Endothelial cell of umbilical vein (primary cell): ENCODE measurements at regions not wholly inside any gene's neighbourhood (a gene's known extent, or its start where the extent isn't known, plus 50 kb on each side); places are given as distances from the start of the nearest gene placed in this dataset.

Source experiments
- BruUV-seq: library from RNA; stranded (reverse); fragments of 400-500 nt; replicated peaks from 2 replicates; lab custom pipeline; 2021; lab: Mats Ljungman, UMichigan
- CTCF ChIA-PET: fragments of 300-600, 350-600 bp; sonication (Branson Sonifier 250); formaldehyde crosslinking; loops from one replicate; lab custom pipeline; 2021; ENCODE audit warnings: antibody characterized with exemption, inconsistent platforms; lab: Charles Lee
- POLR2A ChIA-PET: fragments of 300-600, 350-600 bp; sonication (Branson Sonifier 250); formaldehyde crosslinking; loops from one replicate; lab custom pipeline; 2021; ENCODE audit warnings: antibody characterized with exemption, inconsistent platforms; lab: Charles Lee
- DNase-seq: peaks from one replicate; pipeline ENCODE4 v3.0.0-alpha.2; 2011; ENCODE audit warnings: low read depth, low spot score
- FAIRE-seq: peaks from 2 replicates; lab custom pipeline; 2011; peaks lifted over from hg19 to GRCh38; lab: Jason Lieb, UNC
- H2AFZ ChIP-seq: 2 replicates; pipeline ENCODE4 v1.6.0; 2012; ENCODE audit warnings: low read depth, low read length, control low read depth, inconsistent platforms
- H3K27ac ChIP-seq: 2 replicates; pipeline ENCODE4 v1.5.1; 2011; ENCODE audit warnings: low read depth, mild to moderate bottlenecking, control low read depth, low read length, moderate library complexity; ENCODE audit not compliant: insufficient read depth
- H3K27me3 ChIP-seq, 2 experiments: 2 replicates each; pipeline versions ENCODE4 v1.6.0 to v1.6.1; 2011; ENCODE audit warnings: low read length in 2 of 2, mixed read lengths in 1 of 2; ENCODE audit not compliant: control insufficient read depth in 2 of 2, insufficient read depth in 2 of 2
- H3K36me3 ChIP-seq, 2 experiments: 2 replicates in 1 of 2; 3 replicates in 1 of 2; pipeline ENCODE4 v1.5.1; 2011; ENCODE audit warnings: low read length in 2 of 2, mild to moderate bottlenecking in 1 of 2, moderate library complexity in 1 of 2; ENCODE audit not compliant: control insufficient read depth in 2 of 2, insufficient read depth in 2 of 2; ENCODE audit errors: extremely low read depth in 1 of 2
- H3K4me1 ChIP-seq: 3 replicates; pipeline ENCODE4 v1.5.1; 2011; ENCODE audit warnings: mild to moderate bottlenecking, low read length; ENCODE audit not compliant: control insufficient read depth, insufficient read depth; ENCODE audit errors: extremely low read depth
- H3K4me2 ChIP-seq: 2 replicates; pipeline ENCODE4 v1.6.1; 2011; ENCODE audit warnings: low read length, control low read depth, mixed read lengths; ENCODE audit not compliant: insufficient read depth
- H3K4me3 ChIP-seq, 3 experiments: fragments of 200-600 bp in 1 of 3; sonication (generic), shearing (Covaris generic) in 1 of 3; replicated peaks in 1 of 3; 2 replicates each; pipeline ENCODE4 v1.5.1; 2011 to 2016; ENCODE audit warnings: control low read depth in 3 of 3, low read length in 3 of 3, mild to moderate bottlenecking in 2 of 3, inconsistent platforms in 1 of 3, low read depth in 1 of 3, moderate library complexity in 1 of 3; ENCODE audit not compliant: insufficient read depth in 1 of 3
- H3K79me2 ChIP-seq: 2 replicates; pipeline ENCODE4 v1.6.0; 2012; ENCODE audit warnings: low read length, inconsistent platforms; ENCODE audit not compliant: control insufficient read depth, insufficient read depth
- H3K9ac ChIP-seq: replicated peaks from 2 replicates; pipeline ENCODE3; 2011; ENCODE audit warnings: low read length, control low read depth; ENCODE audit not compliant: insufficient read depth; ENCODE audit errors: extremely low read depth
- H3K9me1 ChIP-seq: replicated peaks from 3 replicates; pipeline ENCODE4 v1.6.0; 2011; ENCODE audit warnings: mild to moderate bottlenecking, low read length; ENCODE audit not compliant: control insufficient read depth, insufficient read depth; ENCODE audit errors: extremely low read depth
- H3K9me3 ChIP-seq: replicated peaks from 2 replicates; pipeline ENCODE4 v1.5.1; 2012; ENCODE audit warnings: low read length, inconsistent platforms; ENCODE audit not compliant: control insufficient read depth, insufficient read depth
- H4K20me1 ChIP-seq: replicated peaks from 2 replicates; pipeline ENCODE3; 2011; ENCODE audit warnings: mild to moderate bottlenecking, low read length; ENCODE audit not compliant: control insufficient read depth, insufficient read depth; ENCODE audit errors: extremely low read depth
- EZH2 ChIP-seq: IDR thresholded peaks from 2 replicates; pipeline ENCODE4 v1.6.1; 2012; ENCODE audit warnings: borderline replicate concordance, low read depth, mild to moderate bottlenecking, moderate library complexity, low read length, inconsistent platforms; ENCODE audit not compliant: severe bottlenecking
- FOS ChIP-seq: IDR thresholded peaks from 2 replicates; pipeline ENCODE4 v1.6.1; 2011; ENCODE audit warnings: mild to moderate bottlenecking, low read length, moderate library complexity, borderline replicate concordance; ENCODE audit not compliant: insufficient read depth
- GATA2 ChIP-seq: IDR thresholded peaks from 2 replicates; pipeline ENCODE4 v1.7.0; 2011; ENCODE audit warnings: low read depth, mild to moderate bottlenecking, moderate library complexity, mixed read lengths, low read length; ENCODE audit not compliant: insufficient read length, insufficient read depth
- JUN ChIP-seq: IDR thresholded peaks from 2 replicates; pipeline ENCODE4 v1.6.1; 2011; ENCODE audit warnings: borderline replicate concordance, low read depth; ENCODE audit not compliant: insufficient read length, insufficient read depth
- MYC ChIP-seq: IDR thresholded peaks from one replicate; pipeline ENCODE4 v1.6.1; 2011; ENCODE audit warnings: mild to moderate bottlenecking, low read depth, low read length
- POLR2A ChIP-seq: IDR thresholded peaks from 2 replicates; pipeline ENCODE4 v1.6.1; 2012; ENCODE audit warnings: low read depth, mild to moderate bottlenecking, control low read depth, low read length
- POLR2AphosphoS5 ChIP-seq: IDR thresholded peaks from 2 replicates; pipeline ENCODE4 v1.6.1; 2012; ENCODE audit warnings: low read depth, mild to moderate bottlenecking, control low read depth, low read length, moderate library complexity; ENCODE audit not compliant: insufficient read depth
- dilution Hi-C: fragments of 300-500 bp; cut with MboI; formaldehyde crosslinking; loops from one replicate; pipeline ENCODE4 v1.15.0; 2019; ENCODE audit warnings: low sequenced_read_pairs; ENCODE audit not compliant: extremely low pct_ligation_motif_present
- intact Hi-C: fragments of 100-400 bp; cut with micrococcal nuclease; formaldehyde crosslinking; loops from one replicate; pipeline ENCODE4 v1.10.0; 2022
- TF ChIP-seq, protein P1 (sequence below): IDR thresholded peaks from 2 replicates; pipeline ENCODE4 v1.6.1; 2011; ENCODE audit not compliant: insufficient read depth, insufficient read length
- TF ChIP-seq, protein P2 (sequence below), 2 donors: IDR thresholded peaks; 1 replicate in 1 of 2; 2 replicates in 1 of 2; pipeline ENCODE4 v1.5.1; 2011; ENCODE audit warnings: low read length in 2 of 2, mild to moderate bottlenecking in 2 of 2, moderate library complexity in 2 of 2, control low read depth in 1 of 2, inconsistent platforms in 1 of 2, low read depth in 1 of 2; ENCODE audit not compliant: insufficient read depth in 1 of 2; ENCODE audit errors: extremely low read depth in 1 of 2

DNA sequence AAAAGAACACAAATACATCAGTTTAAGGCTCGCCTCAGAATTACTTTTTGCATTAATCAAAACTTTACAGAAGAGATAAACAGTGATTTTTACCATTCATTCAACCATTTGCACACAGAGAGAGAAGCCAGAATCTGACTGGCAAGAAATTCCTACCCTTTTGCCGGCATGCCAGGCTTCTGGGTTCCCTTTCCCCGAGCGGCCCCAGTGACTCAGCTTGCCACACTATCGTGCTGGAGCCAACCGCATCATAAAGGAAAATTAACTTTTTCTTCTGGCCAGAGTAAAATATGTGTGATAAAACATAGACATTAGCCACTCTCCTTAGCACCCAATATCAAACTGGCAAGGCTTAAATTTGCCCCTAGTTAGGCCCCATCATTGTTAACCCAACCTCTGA is 61.8 kb upstream of the IKZF2 start:
- intact Hi-C loops (no loop called here), dilution Hi-C loops (no loop called here)
- ChIA-PET CTCF (no interaction called here), POLR2A (no interaction called here)
- Histone ChIP-seq H3K4me3 (no peak overlapping the region), H3K9me3 (no peaks in the 10 kb centered on the region), H3K27me3 (no peaks in the 10 kb centered on the region), H3K79me2 (no peaks in the 10 kb centered on the region), H4K20me1 (no peaks in the 10 kb centered on the region), H3K27ac (no peak overlapping the region), H3K9me1 (no peaks in the 10 kb centered on the region), H3K9ac (no peak overlapping the region), H3K4me2 (no peak overlapping the region), H3K36me3 (no peaks in the 10 kb centered on the region), H3K4me1 (no peaks in the 10 kb centered on the region), H2AFZ (no peak overlapping the region)
- FAIRE-seq (no peak), DNase-seq (no peak)
- no TSS peak for BruUV-seq
- TF ChIP-seq EZH2: no peak
- TF ChIP-seq JUN: no peak
- TF ChIP-seq, protein P1, sequence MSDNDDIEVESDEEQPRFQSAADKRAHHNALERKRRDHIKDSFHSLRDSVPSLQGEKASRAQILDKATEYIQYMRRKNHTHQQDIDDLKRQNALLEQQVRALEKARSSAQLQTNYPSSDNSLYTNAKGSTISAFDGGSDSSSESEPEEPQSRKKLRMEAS: no peak
- no peak for TF ChIP-seq MYC
- no peak for TF ChIP-seq POLR2A
- TF ChIP-seq FOS: no peak
- no peak for TF ChIP-seq GATA2
- no peak for TF ChIP-seq POLR2AphosphoS5
- TF ChIP-seq, protein P2, sequence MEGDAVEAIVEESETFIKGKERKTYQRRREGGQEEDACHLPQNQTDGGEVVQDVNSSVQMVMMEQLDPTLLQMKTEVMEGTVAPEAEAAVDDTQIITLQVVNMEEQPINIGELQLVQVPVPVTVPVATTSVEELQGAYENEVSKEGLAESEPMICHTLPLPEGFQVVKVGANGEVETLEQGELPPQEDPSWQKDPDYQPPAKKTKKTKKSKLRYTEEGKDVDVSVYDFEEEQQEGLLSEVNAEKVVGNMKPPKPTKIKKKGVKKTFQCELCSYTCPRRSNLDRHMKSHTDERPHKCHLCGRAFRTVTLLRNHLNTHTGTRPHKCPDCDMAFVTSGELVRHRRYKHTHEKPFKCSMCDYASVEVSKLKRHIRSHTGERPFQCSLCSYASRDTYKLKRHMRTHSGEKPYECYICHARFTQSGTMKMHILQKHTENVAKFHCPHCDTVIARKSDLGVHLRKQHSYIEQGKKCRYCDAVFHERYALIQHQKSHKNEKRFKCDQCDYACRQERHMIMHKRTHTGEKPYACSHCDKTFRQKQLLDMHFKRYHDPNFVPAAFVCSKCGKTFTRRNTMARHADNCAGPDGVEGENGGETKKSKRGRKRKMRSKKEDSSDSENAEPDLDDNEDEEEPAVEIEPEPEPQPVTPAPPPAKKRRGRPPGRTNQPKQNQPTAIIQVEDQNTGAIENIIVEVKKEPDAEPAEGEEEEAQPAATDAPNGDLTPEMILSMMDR (IDR thresholded peaks at IDR 0.05; ENCODE audit: extremely low read depth in 1 of 2, insufficient read depth in 1 of 2, low read depth in 1 of 2, low read length in 2 of 2): no peak
